PC-9 (cell line): ENCODE measurements at regions not wholly inside any gene's neighbourhood (a gene's known extent, or its start where the extent isn't known, plus 50 kb on each side); places are given as distances from the start of the nearest gene placed in this dataset.

Source experiments
- BruUV-seq: library from RNA; stranded (reverse); fragments of 400-500 nt; replicated peaks from 2 replicates; lab custom pipeline; 2021; lab: Mats Ljungman, UMichigan
- CTCF ChIA-PET: fragments of 300-600 bp; sonication (Branson Sonifier 250); formaldehyde crosslinking; loops from one replicate; lab custom pipeline; 2022; ENCODE audit warnings: antibody characterized with exemption; lab: Charles Lee
- POLR2A ChIA-PET: fragments of 300-600 bp; sonication (Branson Sonifier 250); formaldehyde crosslinking; loops from one replicate; lab custom pipeline; 2022; ENCODE audit warnings: antibody characterized with exemption; ENCODE audit not compliant: unreplicated experiment; lab: Charles Lee
- DNase-seq, 2 experiments: peaks; one replicate each; pipeline versions ENCODE4 v3.0.0 to v3.0.0-alpha.2; 2015 to 2022; ENCODE audit warnings: mixed read lengths in 1 of 2
- H2AFZ ChIP-seq: fragments of 200-600 bp; sonication (generic); 2 replicates; pipeline ENCODE4 v1.8.1; 2017; ENCODE audit warnings: antibody characterized with exemption
- H3F3A ChIP-seq: fragments of 200-600 bp; sonication (generic); 2 replicates; pipeline ENCODE4 v1.8.1; 2017; ENCODE audit warnings: antibody characterized with exemption, mild to moderate bottlenecking, low read depth; ENCODE audit not compliant: insufficient read depth
- H3K27ac ChIP-seq: fragments of 200-600 bp; sonication (generic); 2 replicates; pipeline ENCODE4 v1.6.1; 2016; ENCODE audit warnings: mixed run types
- H3K27me3 ChIP-seq: fragments of 200-600 bp; sonication (generic); 2 replicates; pipeline ENCODE4 v1.6.1; 2016; ENCODE audit warnings: low read depth, mixed run types; ENCODE audit not compliant: insufficient read depth
- H3K36me3 ChIP-seq: fragments of 200-600 bp; sonication (generic); 2 replicates; pipeline ENCODE4 v1.6.1; 2016; ENCODE audit warnings: low read depth, mixed run types
- H3K4me1 ChIP-seq: fragments of 200-600 bp; sonication (generic); replicated peaks from 2 replicates; pipeline ENCODE4 v1.6.1; 2016; ENCODE audit warnings: mixed run types; ENCODE audit not compliant: insufficient read depth
- H3K4me2 ChIP-seq: fragments of 200-600 bp; sonication (generic); 2 replicates; pipeline ENCODE4 v1.6.1; 2017; ENCODE audit warnings: mixed run types
- H3K4me3 ChIP-seq: fragments of 200-600 bp; sonication (generic); 2 replicates; pipeline ENCODE4 v1.6.1; 2016; ENCODE audit warnings: mixed run types
- H3K79me2 ChIP-seq: fragments of 200-600 bp; sonication (generic); 2 replicates; pipeline ENCODE4 v1.6.1; 2017; ENCODE audit warnings: low read depth, mixed run types
- H3K9me2 ChIP-seq: fragments of 200-600 bp; sonication (generic); 2 replicates; pipeline ENCODE4 v1.8.1; 2017; ENCODE audit warnings: mild to moderate bottlenecking; ENCODE audit not compliant: insufficient read depth
- H3K9me3 ChIP-seq: fragments of 200-600 bp; sonication (generic); 2 replicates; pipeline ENCODE4 v1.8.1; 2016; ENCODE audit warnings: low read depth; ENCODE audit not compliant: insufficient read depth
- H4K20me1 ChIP-seq: fragments of 200-600 bp; sonication (generic); 2 replicates; pipeline ENCODE4 v1.8.1; 2017; ENCODE audit not compliant: insufficient read depth
- EZH2 ChIP-seq: fragments of 200-600 bp; sonication (generic); IDR thresholded peaks from 2 replicates; pipeline ENCODE4 v1.8.0; 2017; ENCODE audit warnings: antibody characterized with exemption, low read depth
- intact Hi-C: fragments of 100-400 bp; cut with micrococcal nuclease; formaldehyde crosslinking; loops from one replicate; pipeline ENCODE4 v1.10.0; 2022; ENCODE audit not compliant: unreplicated experiment
- TF ChIP-seq, protein P1 (sequence below): fragments of 200-600 bp; sonication (generic); conservative IDR thresholded peaks from 2 replicates; pipeline ENCODE4 v1.6.1; 2017; ENCODE audit warnings: mixed run types, antibody characterized with exemption, mild to moderate bottlenecking, moderate library complexity

GRCh38 chr2:8288206-8288605 lies 393.6 kb upstream of the ID2 start:
- BruUV-seq: no TSS peak
- POLR2A ChIA-PET: no interaction called here
- TF ChIP-seq, protein P1, sequence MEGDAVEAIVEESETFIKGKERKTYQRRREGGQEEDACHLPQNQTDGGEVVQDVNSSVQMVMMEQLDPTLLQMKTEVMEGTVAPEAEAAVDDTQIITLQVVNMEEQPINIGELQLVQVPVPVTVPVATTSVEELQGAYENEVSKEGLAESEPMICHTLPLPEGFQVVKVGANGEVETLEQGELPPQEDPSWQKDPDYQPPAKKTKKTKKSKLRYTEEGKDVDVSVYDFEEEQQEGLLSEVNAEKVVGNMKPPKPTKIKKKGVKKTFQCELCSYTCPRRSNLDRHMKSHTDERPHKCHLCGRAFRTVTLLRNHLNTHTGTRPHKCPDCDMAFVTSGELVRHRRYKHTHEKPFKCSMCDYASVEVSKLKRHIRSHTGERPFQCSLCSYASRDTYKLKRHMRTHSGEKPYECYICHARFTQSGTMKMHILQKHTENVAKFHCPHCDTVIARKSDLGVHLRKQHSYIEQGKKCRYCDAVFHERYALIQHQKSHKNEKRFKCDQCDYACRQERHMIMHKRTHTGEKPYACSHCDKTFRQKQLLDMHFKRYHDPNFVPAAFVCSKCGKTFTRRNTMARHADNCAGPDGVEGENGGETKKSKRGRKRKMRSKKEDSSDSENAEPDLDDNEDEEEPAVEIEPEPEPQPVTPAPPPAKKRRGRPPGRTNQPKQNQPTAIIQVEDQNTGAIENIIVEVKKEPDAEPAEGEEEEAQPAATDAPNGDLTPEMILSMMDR: no peak
- TF ChIP-seq EZH2: no peak
- Histone ChIP-seq H3K4me1 (no peaks in the 10 kb centered on the region), H3K27ac (no peak overlapping the region), H3F3A (no peaks in the 10 kb centered on the region), H3K79me2 (no peaks in the 10 kb centered on the region), H3K36me3 (no peaks in the 10 kb centered on the region), H2AFZ (no peak overlapping the region), H3K9me3 (no peaks in the 10 kb centered on the region), H3K4me2 (no peak overlapping the region), H3K27me3 (peaks cover 38% of the 10 kb centered on the region), H3K9me2 (no peaks in the 10 kb centered on the region), H3K4me3 (no peak overlapping the region), H4K20me1 (0 out of 2 replicates have a peak, but pooled peaks cover 4% of the 10 kb centered on the region)
- CTCF ChIA-PET: interaction anchor here (0.6 kb wide), 1 partner anchor 1940 kb away, joined by 3 read pairs; no protein-coding TSS in a partner anchor
- intact Hi-C loops: no loop called here
- DNase-seq: no peak

DNA sequence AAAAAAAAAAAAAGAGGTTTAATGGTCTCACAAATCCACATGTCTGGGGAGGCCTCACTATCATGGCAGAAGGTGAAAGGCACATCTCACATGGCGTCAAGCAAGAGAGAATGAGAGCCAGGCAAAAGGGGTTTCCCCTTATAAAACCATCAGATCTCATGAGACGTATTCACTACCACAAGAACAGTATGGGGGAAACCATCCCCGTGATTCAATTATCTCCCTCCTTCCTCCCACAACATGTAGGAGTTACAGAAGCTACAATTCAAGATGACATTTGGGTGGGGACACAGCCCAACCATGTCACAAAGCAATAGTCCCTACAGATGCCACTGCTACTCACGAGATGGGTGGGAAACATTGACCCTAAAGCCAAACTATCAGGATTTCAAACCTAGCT lies 392.7 kb upstream of the ID2 start:
- Histone ChIP-seq H3K9me3 (no peaks in the 10 kb centered on the region), H3K36me3 (no peaks in the 10 kb centered on the region), H3K9me2 (no peaks in the 10 kb centered on the region), H3K79me2 (no peaks in the 10 kb centered on the region), H3K27ac (no peak overlapping the region), H2AFZ (no peak overlapping the region), H3F3A (no peaks in the 10 kb centered on the region), H3K27me3 (peaks cover 29% of the 10 kb centered on the region), H3K4me2 (no peak overlapping the region), H4K20me1 (0 out of 2 replicates have a peak, but pooled peaks cover 4% of the 10 kb centered on the region), H3K4me1 (no peaks in the 10 kb centered on the region), H3K4me3 (no peak overlapping the region)
- no peak for DNase-seq
- TF ChIP-seq, protein P1: no peak
- TF ChIP-seq EZH2: no peak
- intact Hi-C loops: no loop called here
- ChIA-PET CTCF (interaction anchor here (0.6 kb wide), 1 partner anchor 1940 kb away, joined by 3 read pairs; no protein-coding TSS in a partner anchor), POLR2A (no interaction called here)
- no TSS peak for BruUV-seq

- intact Hi-C loops: no loop called here
- ChIA-PET CTCF (interaction anchor here (0.6 kb wide), 1 partner anchor 513 kb away, joined by 4 read pairs; no protein-coding TSS in a partner anchor), POLR2A (no interaction called here)
- no peak overlapping the region for H3K27ac ChIP-seq
- BruUV-seq: no TSS peak
- no peaks in the 10 kb centered on the region for H3K79me2 ChIP-seq
- H4K20me1 ChIP-seq: 0 out of 2 replicates have a peak, but pooled peaks cover 5% of the 10 kb centered on the region
- H3K27me3 ChIP-seq: peaks cover 12% of the 10 kb centered on the region
- H3K4me1 ChIP-seq: no peaks in the 10 kb centered on the region
- TF ChIP-seq, protein P1: no peak
- TF ChIP-seq EZH2: no peak
- H3K4me2 ChIP-seq: no peak overlapping the region
- H2AFZ ChIP-seq: no peak overlapping the region
- H3K4me3 ChIP-seq: no peak overlapping the region
- H3K9me2 ChIP-seq: 0 out of 2 replicates have a peak, but pooled peaks cover under 1% of the 10 kb centered on the region
- H3K9me3 ChIP-seq: no peaks in the 10 kb centered on the region
- H3F3A ChIP-seq: no peaks in the 10 kb centered on the region
- no peaks in the 10 kb centered on the region for H3K36me3 ChIP-seq
- no peak for DNase-seq
These were observed 391.0 kb upstream of the ID2 start for GRCh38 chr2:8290771-8291352.
